ENCODE measurements at regions not wholly inside any gene's neighbourhood (a gene's known extent, or its start where the extent isn't known, plus 50 kb on each side); places are given as distances from the start of the nearest gene placed in this dataset.

DNA sequence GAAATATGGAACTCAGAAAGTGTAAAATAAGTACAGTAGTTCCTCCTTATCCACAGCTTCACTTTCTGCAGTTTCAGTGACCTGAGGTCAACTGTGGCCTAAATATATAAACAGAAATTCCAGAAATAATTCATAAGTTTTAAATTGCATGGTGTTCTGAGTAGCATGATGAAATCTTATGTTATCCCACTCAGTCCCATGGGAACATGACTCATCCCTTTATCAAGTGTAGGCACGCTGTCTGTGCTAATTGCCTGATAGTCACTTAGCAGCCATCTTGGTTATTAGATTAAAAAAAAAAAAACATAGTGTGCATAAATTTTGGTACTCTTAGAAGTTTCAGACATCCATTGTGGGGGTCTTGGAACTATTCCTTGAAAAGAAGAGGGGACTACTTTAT lies 983.4 kb upstream of the ADGRL3 start (continued):
- TF ChIP-seq, protein P1, sequence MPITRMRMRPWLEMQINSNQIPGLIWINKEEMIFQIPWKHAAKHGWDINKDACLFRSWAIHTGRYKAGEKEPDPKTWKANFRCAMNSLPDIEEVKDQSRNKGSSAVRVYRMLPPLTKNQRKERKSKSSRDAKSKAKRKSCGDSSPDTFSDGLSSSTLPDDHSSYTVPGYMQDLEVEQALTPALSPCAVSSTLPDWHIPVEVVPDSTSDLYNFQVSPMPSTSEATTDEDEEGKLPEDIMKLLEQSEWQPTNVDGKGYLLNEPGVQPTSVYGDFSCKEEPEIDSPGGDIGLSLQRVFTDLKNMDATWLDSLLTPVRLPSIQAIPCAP (CRISPR knock-in tag; IDR thresholded peaks at IDR 0.05), result no peak
- TF ChIP-seq NR3C1 (CRISPR knock-in tag; conservative IDR thresholded peaks at IDR 0.05; ENCODE audit: low read depth), result no peak
- TF ChIP-seq, protein P2, sequence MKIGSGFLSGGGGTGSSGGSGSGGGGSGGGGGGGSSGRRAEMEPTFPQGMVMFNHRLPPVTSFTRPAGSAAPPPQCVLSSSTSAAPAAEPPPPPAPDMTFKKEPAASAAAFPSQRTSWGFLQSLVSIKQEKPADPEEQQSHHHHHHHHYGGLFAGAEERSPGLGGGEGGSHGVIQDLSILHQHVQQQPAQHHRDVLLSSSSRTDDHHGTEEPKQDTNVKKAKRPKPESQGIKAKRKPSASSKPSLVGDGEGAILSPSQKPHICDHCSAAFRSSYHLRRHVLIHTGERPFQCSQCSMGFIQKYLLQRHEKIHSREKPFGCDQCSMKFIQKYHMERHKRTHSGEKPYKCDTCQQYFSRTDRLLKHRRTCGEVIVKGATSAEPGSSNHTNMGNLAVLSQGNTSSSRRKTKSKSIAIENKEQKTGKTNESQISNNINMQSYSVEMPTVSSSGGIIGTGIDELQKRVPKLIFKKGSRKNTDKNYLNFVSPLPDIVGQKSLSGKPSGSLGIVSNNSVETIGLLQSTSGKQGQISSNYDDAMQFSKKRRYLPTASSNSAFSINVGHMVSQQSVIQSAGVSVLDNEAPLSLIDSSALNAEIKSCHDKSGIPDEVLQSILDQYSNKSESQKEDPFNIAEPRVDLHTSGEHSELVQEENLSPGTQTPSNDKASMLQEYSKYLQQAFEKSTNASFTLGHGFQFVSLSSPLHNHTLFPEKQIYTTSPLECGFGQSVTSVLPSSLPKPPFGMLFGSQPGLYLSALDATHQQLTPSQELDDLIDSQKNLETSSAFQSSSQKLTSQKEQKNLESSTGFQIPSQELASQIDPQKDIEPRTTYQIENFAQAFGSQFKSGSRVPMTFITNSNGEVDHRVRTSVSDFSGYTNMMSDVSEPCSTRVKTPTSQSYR (CRISPR knock-in tag; IDR thresholded peaks at IDR 0.05), result no peak
- TF ChIP-seq CBFB (CRISPR knock-in tag; IDR thresholded peaks at IDR 0.05; ENCODE audit: low read depth), result no peak
- TF ChIP-seq, protein P3, sequence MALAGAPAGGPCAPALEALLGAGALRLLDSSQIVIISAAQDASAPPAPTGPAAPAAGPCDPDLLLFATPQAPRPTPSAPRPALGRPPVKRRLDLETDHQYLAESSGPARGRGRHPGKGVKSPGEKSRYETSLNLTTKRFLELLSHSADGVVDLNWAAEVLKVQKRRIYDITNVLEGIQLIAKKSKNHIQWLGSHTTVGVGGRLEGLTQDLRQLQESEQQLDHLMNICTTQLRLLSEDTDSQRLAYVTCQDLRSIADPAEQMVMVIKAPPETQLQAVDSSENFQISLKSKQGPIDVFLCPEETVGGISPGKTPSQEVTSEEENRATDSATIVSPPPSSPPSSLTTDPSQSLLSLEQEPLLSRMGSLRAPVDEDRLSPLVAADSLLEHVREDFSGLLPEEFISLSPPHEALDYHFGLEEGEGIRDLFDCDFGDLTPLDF (CRISPR knock-in tag; IDR thresholded peaks at IDR 0.05), result no peak

DNA sequence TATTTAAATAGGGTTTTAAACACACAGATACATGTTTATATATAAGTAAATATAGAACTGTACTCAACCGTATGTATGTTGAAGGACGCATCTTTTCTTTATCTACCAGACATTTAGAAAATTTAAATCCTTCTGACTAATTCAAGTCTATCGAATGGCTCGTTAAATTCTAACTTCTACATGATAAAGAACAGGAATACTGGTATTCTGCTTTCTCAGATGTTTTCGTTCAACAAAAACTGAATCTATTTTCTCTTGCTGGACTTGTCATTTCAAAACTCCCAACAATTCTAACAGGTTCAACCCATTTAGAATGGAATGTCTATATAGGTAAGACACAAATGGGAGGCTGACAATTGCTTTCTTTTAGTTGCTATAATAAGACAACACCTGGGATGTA lies 978.3 kb upstream of the ADGRL3 start:
- no peak for DNase-seq (ENCODE audit: low spot score)
- no peak for ATAC-seq
- Mint-ChIP-seq H3K27me3 (ENCODE audit: low read depth) (no peaks in the 10 kb centered on the region), H3K4me1 (no peaks in the 10 kb centered on the region), H3K9me3 (no peaks in the 10 kb centered on the region), H3K4me3 (no peak overlapping the region), H3K27ac (no peak overlapping the region), H3K36me3 (no peaks in the 10 kb centered on the region)
- no peak for TF ChIP-seq SP1 (CRISPR knock-in tag; conservative IDR thresholded peaks at IDR 0.05)
- TF ChIP-seq, protein P4, sequence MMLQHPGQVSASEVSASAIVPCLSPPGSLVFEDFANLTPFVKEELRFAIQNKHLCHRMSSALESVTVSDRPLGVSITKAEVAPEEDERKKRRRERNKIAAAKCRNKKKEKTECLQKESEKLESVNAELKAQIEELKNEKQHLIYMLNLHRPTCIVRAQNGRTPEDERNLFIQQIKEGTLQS (CRISPR knock-in tag; conservative IDR thresholded peaks at IDR 0.05), result no peak
- TF ChIP-seq, protein P5, sequence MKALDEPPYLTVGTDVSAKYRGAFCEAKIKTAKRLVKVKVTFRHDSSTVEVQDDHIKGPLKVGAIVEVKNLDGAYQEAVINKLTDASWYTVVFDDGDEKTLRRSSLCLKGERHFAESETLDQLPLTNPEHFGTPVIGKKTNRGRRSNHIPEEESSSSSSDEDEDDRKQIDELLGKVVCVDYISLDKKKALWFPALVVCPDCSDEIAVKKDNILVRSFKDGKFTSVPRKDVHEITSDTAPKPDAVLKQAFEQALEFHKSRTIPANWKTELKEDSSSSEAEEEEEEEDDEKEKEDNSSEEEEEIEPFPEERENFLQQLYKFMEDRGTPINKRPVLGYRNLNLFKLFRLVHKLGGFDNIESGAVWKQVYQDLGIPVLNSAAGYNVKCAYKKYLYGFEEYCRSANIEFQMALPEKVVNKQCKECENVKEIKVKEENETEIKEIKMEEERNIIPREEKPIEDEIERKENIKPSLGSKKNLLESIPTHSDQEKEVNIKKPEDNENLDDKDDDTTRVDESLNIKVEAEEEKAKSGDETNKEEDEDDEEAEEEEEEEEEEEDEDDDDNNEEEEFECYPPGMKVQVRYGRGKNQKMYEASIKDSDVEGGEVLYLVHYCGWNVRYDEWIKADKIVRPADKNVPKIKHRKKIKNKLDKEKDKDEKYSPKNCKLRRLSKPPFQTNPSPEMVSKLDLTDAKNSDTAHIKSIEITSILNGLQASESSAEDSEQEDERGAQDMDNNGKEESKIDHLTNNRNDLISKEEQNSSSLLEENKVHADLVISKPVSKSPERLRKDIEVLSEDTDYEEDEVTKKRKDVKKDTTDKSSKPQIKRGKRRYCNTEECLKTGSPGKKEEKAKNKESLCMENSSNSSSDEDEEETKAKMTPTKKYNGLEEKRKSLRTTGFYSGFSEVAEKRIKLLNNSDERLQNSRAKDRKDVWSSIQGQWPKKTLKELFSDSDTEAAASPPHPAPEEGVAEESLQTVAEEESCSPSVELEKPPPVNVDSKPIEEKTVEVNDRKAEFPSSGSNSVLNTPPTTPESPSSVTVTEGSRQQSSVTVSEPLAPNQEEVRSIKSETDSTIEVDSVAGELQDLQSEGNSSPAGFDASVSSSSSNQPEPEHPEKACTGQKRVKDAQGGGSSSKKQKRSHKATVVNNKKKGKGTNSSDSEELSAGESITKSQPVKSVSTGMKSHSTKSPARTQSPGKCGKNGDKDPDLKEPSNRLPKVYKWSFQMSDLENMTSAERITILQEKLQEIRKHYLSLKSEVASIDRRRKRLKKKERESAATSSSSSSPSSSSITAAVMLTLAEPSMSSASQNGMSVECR (CRISPR knock-in tag; IDR thresholded peaks at IDR 0.05; ENCODE audit: borderline replicate concordance), result no peak
- no peak for TF ChIP-seq ZNF423 (CRISPR knock-in tag; IDR thresholded peaks at IDR 0.05)
- no peak for TF ChIP-seq NFE2L1 (CRISPR knock-in tag; IDR thresholded peaks at IDR 0.05)
- TF ChIP-seq TEAD1 (CRISPR knock-in tag; IDR thresholded peaks at IDR 0.05), result no peak
- TF ChIP-seq, protein P6, sequence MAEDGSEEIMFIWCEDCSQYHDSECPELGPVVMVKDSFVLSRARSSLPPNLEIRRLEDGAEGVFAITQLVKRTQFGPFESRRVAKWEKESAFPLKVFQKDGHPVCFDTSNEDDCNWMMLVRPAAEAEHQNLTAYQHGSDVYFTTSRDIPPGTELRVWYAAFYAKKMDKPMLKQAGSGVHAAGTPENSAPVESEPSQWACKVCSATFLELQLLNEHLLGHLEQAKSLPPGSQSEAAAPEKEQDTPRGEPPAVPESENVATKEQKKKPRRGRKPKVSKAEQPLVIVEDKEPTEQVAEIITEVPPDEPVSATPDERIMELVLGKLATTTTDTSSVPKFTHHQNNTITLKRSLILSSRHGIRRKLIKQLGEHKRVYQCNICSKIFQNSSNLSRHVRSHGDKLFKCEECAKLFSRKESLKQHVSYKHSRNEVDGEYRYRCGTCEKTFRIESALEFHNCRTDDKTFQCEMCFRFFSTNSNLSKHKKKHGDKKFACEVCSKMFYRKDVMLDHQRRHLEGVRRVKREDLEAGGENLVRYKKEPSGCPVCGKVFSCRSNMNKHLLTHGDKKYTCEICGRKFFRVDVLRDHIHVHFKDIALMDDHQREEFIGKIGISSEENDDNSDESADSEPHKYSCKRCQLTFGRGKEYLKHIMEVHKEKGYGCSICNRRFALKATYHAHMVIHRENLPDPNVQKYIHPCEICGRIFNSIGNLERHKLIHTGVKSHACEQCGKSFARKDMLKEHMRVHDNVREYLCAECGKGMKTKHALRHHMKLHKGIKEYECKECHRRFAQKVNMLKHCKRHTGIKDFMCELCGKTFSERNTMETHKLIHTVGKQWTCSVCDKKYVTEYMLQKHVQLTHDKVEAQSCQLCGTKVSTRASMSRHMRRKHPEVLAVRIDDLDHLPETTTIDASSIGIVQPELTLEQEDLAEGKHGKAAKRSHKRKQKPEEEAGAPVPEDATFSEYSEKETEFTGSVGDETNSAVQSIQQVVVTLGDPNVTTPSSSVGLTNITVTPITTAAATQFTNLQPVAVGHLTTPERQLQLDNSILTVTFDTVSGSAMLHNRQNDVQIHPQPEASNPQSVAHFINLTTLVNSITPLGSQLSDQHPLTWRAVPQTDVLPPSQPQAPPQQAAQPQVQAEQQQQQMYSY (CRISPR knock-in tag; IDR thresholded peaks at IDR 0.05), result no peak
- no peak for TF ChIP-seq SOX15 (CRISPR knock-in tag; IDR thresholded peaks at IDR 0.05)
- TF ChIP-seq, protein P7, sequence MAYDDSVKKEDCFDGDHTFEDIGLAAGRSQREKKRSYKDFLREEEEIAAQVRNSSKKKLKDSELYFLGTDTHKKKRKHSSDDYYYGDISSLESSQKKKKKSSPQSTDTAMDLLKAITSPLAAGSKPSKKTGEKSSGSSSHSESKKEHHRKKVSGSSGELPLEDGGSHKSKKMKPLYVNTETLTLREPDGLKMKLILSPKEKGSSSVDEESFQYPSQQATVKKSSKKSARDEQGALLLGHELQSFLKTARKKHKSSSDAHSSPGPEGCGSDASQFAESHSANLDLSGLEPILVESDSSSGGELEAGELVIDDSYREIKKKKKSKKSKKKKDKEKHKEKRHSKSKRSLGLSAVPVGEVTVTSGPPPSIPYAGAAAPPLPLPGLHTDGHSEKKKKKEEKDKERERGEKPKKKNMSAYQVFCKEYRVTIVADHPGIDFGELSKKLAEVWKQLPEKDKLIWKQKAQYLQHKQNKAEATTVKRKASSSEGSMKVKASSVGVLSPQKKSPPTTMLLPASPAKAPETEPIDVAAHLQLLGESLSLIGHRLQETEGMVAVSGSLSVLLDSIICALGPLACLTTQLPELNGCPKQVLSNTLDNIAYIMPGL (CRISPR knock-in tag; IDR thresholded peaks at IDR 0.05), result no peak
- no peak for TF ChIP-seq NR3C1 (CRISPR knock-in tag; conservative IDR thresholded peaks at IDR 0.05; ENCODE audit: low read depth)
- no peak for TF ChIP-seq RORB (CRISPR knock-in tag; IDR thresholded peaks at IDR 0.05)
- TF ChIP-seq, protein P8, sequence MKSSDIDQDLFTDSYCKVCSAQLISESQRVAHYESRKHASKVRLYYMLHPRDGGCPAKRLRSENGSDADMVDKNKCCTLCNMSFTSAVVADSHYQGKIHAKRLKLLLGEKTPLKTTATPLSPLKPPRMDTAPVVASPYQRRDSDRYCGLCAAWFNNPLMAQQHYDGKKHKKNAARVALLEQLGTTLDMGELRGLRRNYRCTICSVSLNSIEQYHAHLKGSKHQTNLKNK (CRISPR knock-in tag; IDR thresholded peaks at IDR 0.05), result no peak
- TF ChIP-seq, protein P9, sequence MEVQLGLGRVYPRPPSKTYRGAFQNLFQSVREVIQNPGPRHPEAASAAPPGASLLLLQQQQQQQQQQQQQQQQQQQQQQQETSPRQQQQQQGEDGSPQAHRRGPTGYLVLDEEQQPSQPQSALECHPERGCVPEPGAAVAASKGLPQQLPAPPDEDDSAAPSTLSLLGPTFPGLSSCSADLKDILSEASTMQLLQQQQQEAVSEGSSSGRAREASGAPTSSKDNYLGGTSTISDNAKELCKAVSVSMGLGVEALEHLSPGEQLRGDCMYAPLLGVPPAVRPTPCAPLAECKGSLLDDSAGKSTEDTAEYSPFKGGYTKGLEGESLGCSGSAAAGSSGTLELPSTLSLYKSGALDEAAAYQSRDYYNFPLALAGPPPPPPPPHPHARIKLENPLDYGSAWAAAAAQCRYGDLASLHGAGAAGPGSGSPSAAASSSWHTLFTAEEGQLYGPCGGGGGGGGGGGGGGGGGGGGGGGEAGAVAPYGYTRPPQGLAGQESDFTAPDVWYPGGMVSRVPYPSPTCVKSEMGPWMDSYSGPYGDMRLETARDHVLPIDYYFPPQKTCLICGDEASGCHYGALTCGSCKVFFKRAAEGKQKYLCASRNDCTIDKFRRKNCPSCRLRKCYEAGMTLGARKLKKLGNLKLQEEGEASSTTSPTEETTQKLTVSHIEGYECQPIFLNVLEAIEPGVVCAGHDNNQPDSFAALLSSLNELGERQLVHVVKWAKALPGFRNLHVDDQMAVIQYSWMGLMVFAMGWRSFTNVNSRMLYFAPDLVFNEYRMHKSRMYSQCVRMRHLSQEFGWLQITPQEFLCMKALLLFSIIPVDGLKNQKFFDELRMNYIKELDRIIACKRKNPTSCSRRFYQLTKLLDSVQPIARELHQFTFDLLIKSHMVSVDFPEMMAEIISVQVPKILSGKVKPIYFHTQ (CRISPR knock-in tag; IDR thresholded peaks at IDR 0.05), result no peak
- CTCF ChIA-PET, result no interaction called here
- POLR2A ChIA-PET, result no interaction called here

Data from WTC11 (cell line).